ENCODE measurements at regions not wholly inside any gene's neighbourhood (a gene's known extent, or its start where the extent isn't known, plus 50 kb on each side); places are given as distances from the start of the nearest gene placed in this dataset.
"Not testable (repeated sequence)": the region's sequence is repeated elsewhere in the genome, so short reads cannot be mapped to it uniquely, and the experiment has no call there.

- intact Hi-C loops (cut with micrococcal nuclease), result loop anchor here (1.0 to 10.0 kb wide), 6 partner anchors 61 to 246 kb away; partner anchors contain the start of genes EMB and PARP8
- no peak for DNase-seq
- Mint-ChIP-seq H3K36me3 (ENCODE audit: low read depth) (peaks cover 22% of the 10 kb centered on the region), H3K4me3 (peak overlapping the region; percentile 38), H3K27ac (peak overlapping the region; percentile 41), H3K4me1 (peaks cover 15% of the 10 kb centered on the region), H3K27me3 (peaks cover 8% of the 10 kb centered on the region), H3K9me3 (peaks cover 27% of the 10 kb centered on the region)
Measured at GRCh38 chr5:50501491-50502228, 60.6 kb upstream of the EMB start.

GRCh38 chr5:50513028-50513457 is 72.0 kb upstream of the EMB start:
- intact Hi-C loops (cut with micrococcal nuclease); DNase-seq; H3K4me1 Mint-ChIP-seq; H3K27ac Mint-ChIP-seq; H3K4me3 Mint-ChIP-seq; H3K36me3 Mint-ChIP-seq (ENCODE audit: low read depth): not testable (repeated sequence)
- Mint-ChIP-seq H3K27me3 (peaks cover 11% of the 10 kb centered on the region), H3K9me3 (peaks cover 19% of the 10 kb centered on the region)

GRCh38 chr5:50521060-50521459 is 80.0 kb upstream of the EMB start:
- peaks cover 32% of the 10 kb centered on the region for H3K9me3 Mint-ChIP-seq
- intact Hi-C loops (cut with micrococcal nuclease); H3K27ac Mint-ChIP-seq; DNase-seq; H3K4me3 Mint-ChIP-seq; H3K36me3 Mint-ChIP-seq (ENCODE audit: low read depth): not testable (repeated sequence)
- H3K27me3 Mint-ChIP-seq, result peaks cover 13% of the 10 kb centered on the region
- H3K4me1 Mint-ChIP-seq, result peaks cover 11% of the 10 kb centered on the region

- intact Hi-C loops (cut with micrococcal nuclease); DNase-seq; H3K27ac Mint-ChIP-seq; H3K36me3 Mint-ChIP-seq (ENCODE audit: low read depth); H3K4me3 Mint-ChIP-seq; H3K4me1 Mint-ChIP-seq; H3K27me3 Mint-ChIP-seq; H3K9me3 Mint-ChIP-seq: not testable (repeated sequence)
Measured at GRCh38 chr5:50527514-50528060, 86.5 kb upstream of the EMB start.

- DNase-seq, result no peak
- Mint-ChIP-seq H3K27me3 (peaks cover 5% of the 10 kb centered on the region), H3K36me3 (ENCODE audit: low read depth) (peaks cover 5% of the 10 kb centered on the region), H3K4me3 (no peak overlapping the region), H3K9me3 (peaks cover 23% of the 10 kb centered on the region), H3K27ac (no peak overlapping the region), H3K4me1 (peaks cover 1% of the 10 kb centered on the region)
- intact Hi-C loops (cut with micrococcal nuclease), result no loop called here
Measured at GRCh38 chr5:50535393-50535792, 94.3 kb upstream of the EMB start.

GRCh38 chr5:50537534-50537933 is 96.4 kb upstream of the EMB start:
- DNase-seq; H3K4me1 Mint-ChIP-seq; H3K4me3 Mint-ChIP-seq; H3K27me3 Mint-ChIP-seq; H3K36me3 Mint-ChIP-seq (ENCODE audit: low read depth); H3K27ac Mint-ChIP-seq; intact Hi-C loops (cut with micrococcal nuclease): not testable (repeated sequence)
- H3K9me3 Mint-ChIP-seq, result peaks cover 22% of the 10 kb centered on the region

- intact Hi-C loops (cut with micrococcal nuclease), result no loop called here
- no peak for DNase-seq
- peaks cover 17% of the 10 kb centered on the region for H3K9me3 Mint-ChIP-seq
- no peaks in the 10 kb centered on the region for H3K36me3 Mint-ChIP-seq (ENCODE audit: low read depth)
- no peak overlapping the region for H3K4me3 Mint-ChIP-seq
- H3K4me1 Mint-ChIP-seq, result peaks cover 3% of the 10 kb centered on the region
- H3K27me3 Mint-ChIP-seq, result peaks cover 1% of the 10 kb centered on the region
- no peak overlapping the region for H3K27ac Mint-ChIP-seq
Measured at GRCh38 chr5:50547303-50547702, 106.2 kb upstream of the EMB start.

GRCh38 chr5:50550267-50550666 is 109.2 kb upstream of the EMB start:
- Mint-ChIP-seq H3K27ac (no peak overlapping the region), H3K36me3 (ENCODE audit: low read depth) (no peaks in the 10 kb centered on the region), H3K9me3 (peaks cover under 1% of the 10 kb centered on the region), H3K4me3 (no peak overlapping the region), H3K27me3 (no peaks in the 10 kb centered on the region), H3K4me1 (peaks cover 10% of the 10 kb centered on the region)
- intact Hi-C loops (cut with micrococcal nuclease), result no loop called here
- no peak for DNase-seq

- no peaks in the 10 kb centered on the region for H3K36me3 Mint-ChIP-seq (ENCODE audit: low read depth)
- no peaks in the 10 kb centered on the region for H3K9me3 Mint-ChIP-seq
- peaks cover 10% of the 10 kb centered on the region for H3K4me1 Mint-ChIP-seq
- H3K27me3 Mint-ChIP-seq, result no peaks in the 10 kb centered on the region
- no peak overlapping the region for H3K4me3 Mint-ChIP-seq
- no peak overlapping the region for H3K27ac Mint-ChIP-seq
- no peak for DNase-seq
- intact Hi-C loops (cut with micrococcal nuclease), result no loop called here
Measured at GRCh38 chr5:50550993-50551392, 109.9 kb upstream of the EMB start.

GRCh38 chr5:50553560-50553984 is 112.5 kb upstream of the EMB start:
- H3K4me1 Mint-ChIP-seq, result peaks cover 7% of the 10 kb centered on the region
- intact Hi-C loops (cut with micrococcal nuclease), result no loop called here

GRCh38 chr5:50558640-50559039 is 107.8 kb upstream of the PARP8 start:
- H3K4me3 Mint-ChIP-seq; H3K27me3 Mint-ChIP-seq; H3K27ac Mint-ChIP-seq; DNase-seq; H3K9me3 Mint-ChIP-seq; H3K4me1 Mint-ChIP-seq; intact Hi-C loops (cut with micrococcal nuclease); H3K36me3 Mint-ChIP-seq (ENCODE audit: low read depth): not testable (repeated sequence)

More at GRCh38 chr5:50553560-50553984, 112.5 kb upstream of the EMB start:
- Mint-ChIP-seq H3K27me3 (no peaks in the 10 kb centered on the region), H3K27ac (no peak overlapping the region), H3K9me3 (no peaks in the 10 kb centered on the region), H3K36me3 (ENCODE audit: low read depth) (no peaks in the 10 kb centered on the region), H3K4me3 (no peak overlapping the region)
- DNase-seq, result no peak

- no peaks in the 10 kb centered on the region for H3K9me3 Mint-ChIP-seq
- H3K4me1 Mint-ChIP-seq, result peaks cover 12% of the 10 kb centered on the region
- H3K36me3 Mint-ChIP-seq (ENCODE audit: low read depth), result no peaks in the 10 kb centered on the region
- DNase-seq, result no peak
- no peak overlapping the region for H3K4me3 Mint-ChIP-seq
- no peak overlapping the region for H3K27ac Mint-ChIP-seq
- intact Hi-C loops (cut with micrococcal nuclease), result loop anchor here (10.0 kb wide), 1 partner anchor 55 kb away; no protein-coding TSS in a partner anchor
- H3K27me3 Mint-ChIP-seq, result no peaks in the 10 kb centered on the region
Measured at GRCh38 chr5:50559955-50560354, 106.5 kb upstream of the PARP8 start.

GRCh38 chr5:50562694-50563093 is 103.7 kb upstream of the PARP8 start:
- peaks cover 10% of the 10 kb centered on the region for H3K36me3 Mint-ChIP-seq (ENCODE audit: low read depth)
- H3K27ac Mint-ChIP-seq, result no peak overlapping the region
- intact Hi-C loops (cut with micrococcal nuclease), result loop anchor here (10.0 kb wide), 1 partner anchor 58 kb away; no protein-coding TSS in a partner anchor
- H3K4me1 Mint-ChIP-seq, result peaks cover 27% of the 10 kb centered on the region
- H3K4me3 Mint-ChIP-seq, result no peak overlapping the region
- H3K9me3 Mint-ChIP-seq, result peaks cover 15% of the 10 kb centered on the region
- H3K27me3 Mint-ChIP-seq, result no peaks in the 10 kb centered on the region
- no peak for DNase-seq

GRCh38 chr5:50564079-50564478 is 102.4 kb upstream of the PARP8 start:
- intact Hi-C loops (cut with micrococcal nuclease), result loop anchor here (10.0 kb wide), 1 partner anchor 59 kb away; no protein-coding TSS in a partner anchor

More at GRCh38 chr5:50564079-50564478, 102.4 kb upstream of the PARP8 start:
- Mint-ChIP-seq H3K27ac (peak overlapping the region; percentile 45), H3K36me3 (ENCODE audit: low read depth) (peaks cover 15% of the 10 kb centered on the region), H3K4me3 (peak overlapping the region; percentile 57), H3K4me1 (peaks cover 27% of the 10 kb centered on the region), H3K9me3 (peaks cover 27% of the 10 kb centered on the region), H3K27me3 (no peaks in the 10 kb centered on the region)
- peak; percentile 85 for DNase-seq
